ENCODE measurements at regions not wholly inside any gene's neighbourhood (a gene's known extent, or its start where the extent isn't known, plus 50 kb on each side); places are given as distances from the start of the nearest gene placed in this dataset.

DNA sequence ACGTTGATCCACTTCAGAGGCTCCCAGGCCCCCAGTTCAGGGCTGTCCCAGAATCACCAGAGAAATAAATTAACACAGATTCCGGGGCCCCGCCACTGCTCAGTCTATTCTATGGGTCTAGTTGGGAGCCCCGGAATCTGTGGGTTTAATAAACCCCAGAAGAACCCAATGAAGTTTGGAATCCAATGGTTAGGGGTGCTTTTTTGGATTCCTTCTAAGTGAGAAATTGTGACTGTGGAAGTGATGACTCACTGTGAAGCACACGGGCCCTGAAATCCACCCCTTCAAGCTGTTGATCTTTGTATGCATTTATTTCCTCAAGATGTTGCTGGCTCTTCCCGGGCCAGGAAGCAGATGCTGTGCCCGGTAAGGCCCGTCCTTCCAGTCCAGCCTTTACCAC, 57.3 kb upstream of the SLC28A3 start:
- ATAC-seq (ENCODE audit: insufficient read depth, low read depth) (no peak), DNase-seq (no peak)
- H3K4me1 ChIP-seq (ENCODE audit: insufficient read depth, low read length): no peaks in the 10 kb centered on the region; the same call in 1 of the 2 replicates
- no peak overlapping the region for H3K27ac ChIP-seq (ENCODE audit: low read length)
- TF ChIP-seq, protein P1, sequence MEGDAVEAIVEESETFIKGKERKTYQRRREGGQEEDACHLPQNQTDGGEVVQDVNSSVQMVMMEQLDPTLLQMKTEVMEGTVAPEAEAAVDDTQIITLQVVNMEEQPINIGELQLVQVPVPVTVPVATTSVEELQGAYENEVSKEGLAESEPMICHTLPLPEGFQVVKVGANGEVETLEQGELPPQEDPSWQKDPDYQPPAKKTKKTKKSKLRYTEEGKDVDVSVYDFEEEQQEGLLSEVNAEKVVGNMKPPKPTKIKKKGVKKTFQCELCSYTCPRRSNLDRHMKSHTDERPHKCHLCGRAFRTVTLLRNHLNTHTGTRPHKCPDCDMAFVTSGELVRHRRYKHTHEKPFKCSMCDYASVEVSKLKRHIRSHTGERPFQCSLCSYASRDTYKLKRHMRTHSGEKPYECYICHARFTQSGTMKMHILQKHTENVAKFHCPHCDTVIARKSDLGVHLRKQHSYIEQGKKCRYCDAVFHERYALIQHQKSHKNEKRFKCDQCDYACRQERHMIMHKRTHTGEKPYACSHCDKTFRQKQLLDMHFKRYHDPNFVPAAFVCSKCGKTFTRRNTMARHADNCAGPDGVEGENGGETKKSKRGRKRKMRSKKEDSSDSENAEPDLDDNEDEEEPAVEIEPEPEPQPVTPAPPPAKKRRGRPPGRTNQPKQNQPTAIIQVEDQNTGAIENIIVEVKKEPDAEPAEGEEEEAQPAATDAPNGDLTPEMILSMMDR (IDR thresholded peaks at IDR 0.05; ENCODE audit: borderline replicate concordance, extremely low read depth, low read length, poor library complexity, severe bottlenecking): no peak
- TF ChIP-seq EZH2 (IDR thresholded peaks at IDR 0.05; ENCODE audit: borderline replicate concordance, low read depth, low read length, severe bottlenecking): no peak
- H4K20me1 ChIP-seq (ENCODE audit: insufficient read depth, low read length): no peaks in the 10 kb centered on the region
- H2AFZ ChIP-seq (ENCODE audit: low read depth, low read length): no peak overlapping the region
- H3K9me3 ChIP-seq (ENCODE audit: insufficient read depth, low read length, severe bottlenecking): no peaks in the 10 kb centered on the region
- no peaks in the 10 kb centered on the region for H3K36me3 ChIP-seq (ENCODE audit: insufficient read depth, low read length)
- H3K4me3 ChIP-seq (ENCODE audit: low read depth in 1 of 2, low read length in 2 of 2): no peak overlapping the region
- H3K4me2 ChIP-seq (ENCODE audit: insufficient read depth, low read length): no peak overlapping the region
- no peak overlapping the region for H3K9ac ChIP-seq (ENCODE audit: low read depth, low read length)
- no peaks in the 10 kb centered on the region for H3K79me2 ChIP-seq (ENCODE audit: insufficient read depth, low read length)
- no peaks in the 10 kb centered on the region for H3K27me3 ChIP-seq (ENCODE audit: insufficient read depth, low read length, poor library complexity)

DNA sequence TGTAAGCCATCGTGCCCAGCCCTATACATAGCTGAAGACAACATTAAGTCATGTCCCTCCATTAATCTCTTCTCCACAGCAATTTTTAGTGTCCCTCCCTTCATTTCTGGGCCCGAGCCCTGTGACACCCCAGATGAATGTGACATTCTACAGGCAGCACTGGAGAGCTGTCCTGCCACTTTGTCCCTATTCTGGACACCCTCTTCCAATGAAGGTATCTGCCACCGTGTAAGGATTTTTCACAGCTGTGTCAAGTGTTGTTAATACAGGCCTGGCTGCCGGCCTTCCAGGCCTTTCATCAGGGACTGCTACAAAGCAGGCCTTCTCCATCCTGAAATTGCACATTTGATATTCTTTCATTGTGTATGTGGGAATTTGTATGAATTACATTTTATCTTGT, 62.0 kb upstream of the SLC28A3 start:
- no peak for TF ChIP-seq EZH2 (IDR thresholded peaks at IDR 0.05; ENCODE audit: borderline replicate concordance, low read depth, low read length, severe bottlenecking)
- TF ChIP-seq, protein P1 (IDR thresholded peaks at IDR 0.05; ENCODE audit: borderline replicate concordance, extremely low read depth, low read length, poor library complexity, severe bottlenecking): no peak
- no peak overlapping the region for H2AFZ ChIP-seq (ENCODE audit: low read depth, low read length)
- H3K9ac ChIP-seq (ENCODE audit: low read depth, low read length): no peak overlapping the region
- H3K27me3 ChIP-seq (ENCODE audit: insufficient read depth, low read length, poor library complexity): no peaks in the 10 kb centered on the region
- ATAC-seq (ENCODE audit: insufficient read depth, low read depth) (no peak), DNase-seq (no peak)
- no peaks in the 10 kb centered on the region for H3K36me3 ChIP-seq (ENCODE audit: insufficient read depth, low read length)
- no peak overlapping the region for H3K4me2 ChIP-seq (ENCODE audit: insufficient read depth, low read length)
- no peak overlapping the region for H3K4me3 ChIP-seq (ENCODE audit: low read depth in 1 of 2, low read length in 2 of 2)
- no peak overlapping the region for H3K27ac ChIP-seq (ENCODE audit: low read length)
- no peaks in the 10 kb centered on the region for H4K20me1 ChIP-seq (ENCODE audit: insufficient read depth, low read length)
- H3K4me1 ChIP-seq (ENCODE audit: insufficient read depth, low read length): no peaks in the 10 kb centered on the region
- no peaks in the 10 kb centered on the region for H3K9me3 ChIP-seq (ENCODE audit: insufficient read depth, low read length, severe bottlenecking)
- no peaks in the 10 kb centered on the region for H3K79me2 ChIP-seq (ENCODE audit: insufficient read depth, low read length)

DNA sequence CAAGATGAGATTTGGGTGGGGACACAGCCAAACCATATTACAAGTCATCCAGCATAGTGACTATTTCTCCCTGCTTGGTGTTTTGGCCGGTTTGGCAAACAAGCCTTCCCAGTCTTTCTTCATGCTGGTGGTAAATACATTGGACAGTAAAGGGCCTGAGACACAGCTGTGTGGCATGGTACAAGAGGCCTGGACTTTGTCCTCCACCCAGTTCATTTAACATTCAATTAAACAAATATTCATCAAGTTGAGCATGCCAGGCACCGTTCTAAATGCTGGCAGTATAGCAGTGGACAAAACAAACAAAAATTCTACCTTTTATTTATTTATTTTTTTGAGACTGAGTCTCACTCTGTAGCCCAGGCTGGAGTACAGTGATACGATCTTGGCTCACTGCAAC, 62.7 kb upstream of the SLC28A3 start:
- ATAC-seq (ENCODE audit: insufficient read depth, low read depth) (no peak), DNase-seq (no peak)
- Histone ChIP-seq H3K9ac (ENCODE audit: low read depth, low read length) (no peak overlapping the region), H3K79me2 (ENCODE audit: insufficient read depth, low read length) (no peaks in the 10 kb centered on the region), H3K27ac (ENCODE audit: low read length) (no peak overlapping the region), H3K4me3 (ENCODE audit: low read depth in 1 of 2, low read length in 2 of 2) (no peak overlapping the region), H3K36me3 (ENCODE audit: insufficient read depth, low read length) (no peaks in the 10 kb centered on the region), H3K9me3 (ENCODE audit: insufficient read depth, low read length, severe bottlenecking) (no peaks in the 10 kb centered on the region), H3K27me3 (ENCODE audit: insufficient read depth, low read length, poor library complexity) (no peaks in the 10 kb centered on the region), H4K20me1 (ENCODE audit: insufficient read depth, low read length) (no peaks in the 10 kb centered on the region), H2AFZ (ENCODE audit: low read depth, low read length) (no peak overlapping the region), H3K4me1 (ENCODE audit: insufficient read depth, low read length) (no peaks in the 10 kb centered on the region), H3K4me2 (ENCODE audit: insufficient read depth, low read length) (no peak overlapping the region)
- no peak for TF ChIP-seq EZH2 (IDR thresholded peaks at IDR 0.05; ENCODE audit: borderline replicate concordance, low read depth, low read length, severe bottlenecking)
- TF ChIP-seq, protein P1 (IDR thresholded peaks at IDR 0.05; ENCODE audit: borderline replicate concordance, extremely low read depth, low read length, poor library complexity, severe bottlenecking): no peak
